Kidney (tissue), 13 donors: ENCODE measurements at regions not wholly inside any gene's neighbourhood (a gene's known extent, or its start where the extent isn't known, plus 50 kb on each side); places are given as distances from the start of the nearest gene placed in this dataset.

ENCODE experiments used
- DNase-seq, 5 donors: peaks; one replicate each; pipeline ENCODE4 v3.0.0-alpha.2; 2013 to 2020
- FAIRE-seq: peaks from 2 replicates; lab custom pipeline; 2012; peaks lifted over from hg19 to GRCh38; lab: Jason Lieb, UNC
- H3K27ac ChIP-seq, 2 donors: one replicate each; pipeline ENCODE4 v1.7.0; 2013; ENCODE audit warnings: low read depth in 2 of 2, low read length in 2 of 2, inconsistent platforms in 1 of 2
- H3K27me3 ChIP-seq: one replicate; pipeline ENCODE4 v1.7.1; 2013; ENCODE audit warnings: low read length, inconsistent platforms; ENCODE audit not compliant: control insufficient read depth, insufficient read depth
- H3K36me3 ChIP-seq, 3 donors: one replicate each; pipeline versions ENCODE4 v1.7.0 to v1.7.1; 2013; ENCODE audit warnings: low read length in 3 of 3, control low read depth in 1 of 3, inconsistent platforms in 1 of 3; ENCODE audit not compliant: insufficient read depth in 3 of 3, control insufficient read depth in 2 of 3
- H3K4me1 ChIP-seq, 3 donors: one replicate each; pipeline versions ENCODE4 v1.7.0 to v1.7.1; 2013; ENCODE audit warnings: low read length in 3 of 3, inconsistent platforms in 1 of 3, low read depth in 1 of 3; ENCODE audit not compliant: control insufficient read depth in 2 of 3, insufficient read depth in 2 of 3
- H3K4me3 ChIP-seq, 3 donors: one replicate each; pipeline versions ENCODE4 v1.7.0 to v1.8.1; 2013; ENCODE audit warnings: low read length in 3 of 3, control low read depth in 1 of 3, inconsistent platforms in 1 of 3
- H3K9ac ChIP-seq, 3 donors: one replicate each; pipeline versions ENCODE4 v1.7.0 to v1.7.1; 2013; ENCODE audit warnings: low read length in 3 of 3, control low read depth in 1 of 3, inconsistent platforms in 1 of 3
- H3K9me3 ChIP-seq, 3 donors: one replicate each; pipeline versions ENCODE4 v1.7.0 to v1.7.1; 2013; ENCODE audit warnings: low read length in 3 of 3, control low read depth in 1 of 3, inconsistent platforms in 1 of 3; ENCODE audit not compliant: control insufficient read depth in 2 of 3, insufficient read depth in 1 of 3
- intact Hi-C: fragments of 100-400 bp; cut with DNase I; formaldehyde crosslinking; loops from one replicate; pipeline ENCODE4 v1.11.1; 2022
- TF ChIP-seq, protein P1 (sequence below): IDR thresholded peaks from 3 replicates; pipeline ENCODE4 v1.5.1; 2012; ENCODE audit warnings: mild to moderate bottlenecking, moderate library complexity, borderline replicate concordance; ENCODE audit not compliant: insufficient read depth; ENCODE audit errors: extremely low read depth
- donor health status: control.
- donor health status: control.
- donor health status: control.
- donor health status: control.
- donor health status: control.
- donor health status: DM: yes; HTN: yes; CAD: no.
- donor health status: Normal renal cell carcinoma (clear cell type).

DNA sequence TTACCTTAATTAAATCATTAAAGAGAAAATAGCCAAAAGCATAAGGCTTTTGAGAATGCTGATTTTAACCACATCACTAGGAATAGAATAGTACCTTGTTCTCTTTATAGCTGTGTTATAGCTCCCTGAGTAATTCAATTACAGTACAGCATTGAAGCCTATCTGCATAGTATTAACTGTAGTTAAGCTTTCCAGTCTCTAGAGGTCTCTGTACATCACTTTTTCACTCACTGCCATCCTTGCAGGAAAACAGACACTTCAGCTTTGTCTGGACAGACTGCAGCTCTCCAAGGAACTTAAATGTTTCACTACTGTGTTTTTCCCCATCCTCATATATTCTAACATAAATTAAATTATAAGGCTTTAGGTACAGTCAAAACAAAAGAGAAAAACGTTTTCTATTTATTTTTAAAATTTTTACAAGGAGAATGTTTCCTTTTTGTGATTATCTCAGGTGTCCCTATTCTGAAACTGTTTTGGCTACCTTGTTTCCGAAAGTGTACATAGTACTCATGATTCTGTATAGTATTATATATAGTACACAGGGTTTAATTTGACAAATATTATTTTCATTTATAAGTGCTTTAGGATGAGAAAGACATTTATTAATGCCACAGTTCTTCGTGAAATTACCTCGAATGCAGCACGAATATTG is 407.9 kb downstream of the PCDH18 start:
- no peaks in the 10 kb centered on the region for H3K9me3 ChIP-seq
- TF ChIP-seq, protein P1, sequence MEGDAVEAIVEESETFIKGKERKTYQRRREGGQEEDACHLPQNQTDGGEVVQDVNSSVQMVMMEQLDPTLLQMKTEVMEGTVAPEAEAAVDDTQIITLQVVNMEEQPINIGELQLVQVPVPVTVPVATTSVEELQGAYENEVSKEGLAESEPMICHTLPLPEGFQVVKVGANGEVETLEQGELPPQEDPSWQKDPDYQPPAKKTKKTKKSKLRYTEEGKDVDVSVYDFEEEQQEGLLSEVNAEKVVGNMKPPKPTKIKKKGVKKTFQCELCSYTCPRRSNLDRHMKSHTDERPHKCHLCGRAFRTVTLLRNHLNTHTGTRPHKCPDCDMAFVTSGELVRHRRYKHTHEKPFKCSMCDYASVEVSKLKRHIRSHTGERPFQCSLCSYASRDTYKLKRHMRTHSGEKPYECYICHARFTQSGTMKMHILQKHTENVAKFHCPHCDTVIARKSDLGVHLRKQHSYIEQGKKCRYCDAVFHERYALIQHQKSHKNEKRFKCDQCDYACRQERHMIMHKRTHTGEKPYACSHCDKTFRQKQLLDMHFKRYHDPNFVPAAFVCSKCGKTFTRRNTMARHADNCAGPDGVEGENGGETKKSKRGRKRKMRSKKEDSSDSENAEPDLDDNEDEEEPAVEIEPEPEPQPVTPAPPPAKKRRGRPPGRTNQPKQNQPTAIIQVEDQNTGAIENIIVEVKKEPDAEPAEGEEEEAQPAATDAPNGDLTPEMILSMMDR, result peak; percentile 47
- no peaks in the 10 kb centered on the region for H3K27me3 ChIP-seq
- no peaks in the 10 kb centered on the region for H3K36me3 ChIP-seq
- no peaks in the 10 kb centered on the region for H3K4me1 ChIP-seq
- H3K9ac ChIP-seq, result no peak overlapping the region
- FAIRE-seq (peak; percentile 95), DNase-seq (peak in 3 of 5 donors; percentile 13 to 77 (median 64))
- intact Hi-C loops, result no loop called here
- H3K4me3 ChIP-seq, result peak overlapping the region; percentile 17 to 63 (median 62)
- no peak overlapping the region for H3K27ac ChIP-seq

DNA sequence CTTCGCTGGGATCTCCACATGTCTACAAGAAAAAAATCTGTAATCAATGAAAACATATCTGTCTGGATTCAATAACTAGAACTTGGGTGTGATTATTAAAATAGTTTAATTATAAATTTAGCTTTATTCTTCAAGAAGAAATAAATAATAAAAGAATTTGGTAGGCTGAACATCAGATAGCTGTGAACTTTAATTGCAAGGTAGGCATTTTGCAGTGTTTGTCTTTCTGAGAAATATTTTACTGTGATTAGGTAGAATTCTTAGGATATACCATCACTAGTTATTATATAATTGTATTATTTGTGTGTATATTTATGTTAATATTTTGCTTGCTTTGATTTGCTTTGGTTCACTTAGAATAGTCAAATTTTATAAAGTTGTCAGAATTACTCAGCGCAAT is 409.4 kb downstream of the PCDH18 start:
- no peaks in the 10 kb centered on the region for H3K4me1 ChIP-seq
- intact Hi-C loops, result no loop called here
- H3K36me3 ChIP-seq, result no peaks in the 10 kb centered on the region
- no peak for FAIRE-seq
- H3K27me3 ChIP-seq, result no peaks in the 10 kb centered on the region
- H3K9me3 ChIP-seq, result no peaks in the 10 kb centered on the region
- TF ChIP-seq, protein P1, result no peak
- H3K9ac ChIP-seq, result no peak overlapping the region
- DNase-seq, result no peak
- no peak overlapping the region for H3K27ac ChIP-seq
- no peak overlapping the region for H3K4me3 ChIP-seq

DNA sequence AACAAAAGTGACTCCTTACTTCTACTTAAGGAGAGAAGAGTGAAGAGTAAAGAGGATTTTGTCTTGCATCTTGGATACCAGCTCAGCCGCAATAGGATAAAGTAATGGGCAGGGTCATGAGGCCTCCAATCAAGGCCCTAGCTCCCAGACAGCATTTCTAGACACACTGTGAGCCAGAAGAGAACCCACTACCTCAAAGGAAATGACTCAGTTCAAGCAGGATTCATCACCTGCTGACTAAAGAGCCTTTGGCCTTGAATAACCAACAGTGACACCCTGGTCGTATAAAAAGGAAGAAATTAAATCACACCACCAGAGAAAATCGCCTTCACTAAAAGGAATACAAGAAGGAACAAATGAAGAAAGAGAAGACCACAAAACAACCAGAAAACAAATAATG is 416.1 kb downstream of the PCDH18 start:
- TF ChIP-seq, protein P1, result no peak
- DNase-seq, result no peak
- H3K4me1 ChIP-seq, result no peaks in the 10 kb centered on the region

DNA sequence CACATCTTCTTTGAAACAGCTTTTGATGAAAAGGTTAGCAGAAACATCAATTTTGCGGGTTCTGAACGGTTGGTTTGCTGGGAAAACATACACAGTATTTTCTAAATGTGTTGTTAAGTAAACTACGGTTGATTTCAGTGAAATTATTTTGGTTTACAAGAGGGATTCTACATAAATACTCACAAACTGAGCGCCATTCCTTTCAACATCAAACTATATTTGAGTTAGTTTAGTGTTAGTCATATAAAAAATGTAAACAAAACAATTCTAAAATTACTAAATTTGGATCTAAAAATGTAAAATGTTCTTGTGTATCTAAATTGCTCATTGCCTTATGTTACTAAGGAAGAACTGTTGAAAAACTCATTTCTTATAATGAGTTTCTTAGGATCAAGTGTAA is 425.6 kb downstream of the PCDH18 start:
- FAIRE-seq (no peak), DNase-seq (no peak)
- Histone ChIP-seq H3K4me3 (no peak overlapping the region), H3K9me3 (no peaks in the 10 kb centered on the region), H3K27ac (no peak overlapping the region), H3K27me3 (no peaks in the 10 kb centered on the region), H3K9ac (no peak overlapping the region), H3K36me3 (no peaks in the 10 kb centered on the region), H3K4me1 (no peaks in the 10 kb centered on the region)
- intact Hi-C loops, result no loop called here
- TF ChIP-seq, protein P1, result no peak

More for the DNA sequence above, 416.1 kb downstream of the PCDH18 start:
- no peak overlapping the region for H3K9ac ChIP-seq
- no peak overlapping the region for H3K4me3 ChIP-seq
- H3K9me3 ChIP-seq, result no peaks in the 10 kb centered on the region
- intact Hi-C loops, result no loop called here
- no peak overlapping the region for H3K27ac ChIP-seq
- FAIRE-seq, result no peak
- no peaks in the 10 kb centered on the region for H3K27me3 ChIP-seq
- no peaks in the 10 kb centered on the region for H3K36me3 ChIP-seq
